H1 (cell line): ENCODE measurements at regions not wholly inside any gene's neighbourhood (a gene's known extent, or its start where the extent isn't known, plus 50 kb on each side); places are given as distances from the start of the nearest gene placed in this dataset.

ENCODE experiments used
- EP300 ChIP-seq, 2 experiments: IDR thresholded peaks; 1 replicate in 1 of 2; 2 replicates in 1 of 2; pipeline ENCODE4 v1.6.1; 2011 to 2012; ENCODE audit warnings: low read depth in 2 of 2, low read length in 2 of 2, mild to moderate bottlenecking in 2 of 2, borderline replicate concordance in 1 of 2, inconsistent platforms in 1 of 2, moderate library complexity in 1 of 2
- EZH2 ChIP-seq: fragments of 200-600 bp; sonication (generic); IDR thresholded peaks from 2 replicates; pipeline ENCODE4 v1.7.1; 2012; ENCODE audit warnings: low read depth, mild to moderate bottlenecking, moderate library complexity, low read length, inconsistent platforms; ENCODE audit not compliant: severe bottlenecking
- GABPA ChIP-seq: IDR thresholded peaks from 2 replicates; pipeline ENCODE4 v1.6.1; 2011; ENCODE audit warnings: mild to moderate bottlenecking, low read length, moderate library complexity, borderline replicate concordance; ENCODE audit not compliant: insufficient read depth
- MAFK ChIP-seq: IDR thresholded peaks from 2 replicates; pipeline ENCODE4 v1.6.1; 2012; ENCODE audit warnings: low read depth, mild to moderate bottlenecking, improper control_type of control experiment, low read length
- POLR2AphosphoS5 ChIP-seq: IDR thresholded peaks from 2 replicates; pipeline ENCODE4 v1.6.1; 2011; ENCODE audit warnings: low read depth, low read length
- SUZ12 ChIP-seq: fragments of 200-600 bp; sonication (generic); IDR thresholded peaks from 2 replicates; pipeline ENCODE4 v1.6.1; 2012; ENCODE audit warnings: mild to moderate bottlenecking, inconsistent platforms, low read length, moderate library complexity, mixed read lengths
- TAF1 ChIP-seq: IDR thresholded peaks from 2 replicates; pipeline ENCODE4 v1.6.1; 2011; ENCODE audit warnings: mild to moderate bottlenecking, low read depth, low read length
- TCF12 ChIP-seq: IDR thresholded peaks from 2 replicates; pipeline ENCODE4 v1.6.1; 2011; ENCODE audit warnings: low read depth, mild to moderate bottlenecking, low read length
- ZNF274 ChIP-seq: IDR thresholded peaks from 2 replicates; pipeline ENCODE4 v1.7.0; 2012; ENCODE audit warnings: low read length, borderline replicate concordance; ENCODE audit errors: extremely low read depth
- TF ChIP-seq, protein P1 (sequence below), 3 experiments: IDR thresholded peaks; 1 replicate in 2 of 3; 2 replicates in 1 of 3; pipeline versions ENCODE4 v1.5.1 to v1.6.1; 2011; ENCODE audit warnings: low read length in 3 of 3, mild to moderate bottlenecking in 3 of 3, inconsistent platforms in 2 of 3, low read depth in 1 of 3, moderate library complexity in 1 of 3; ENCODE audit not compliant: insufficient read depth in 1 of 3; ENCODE audit errors: control extremely low read depth in 1 of 3
- TF ChIP-seq, protein P2 (sequence below): IDR thresholded peaks from 2 replicates; pipeline ENCODE4 v1.6.1; 2012; ENCODE audit warnings: low read length, inconsistent platforms
- TF ChIP-seq, protein P3 (sequence below): IDR thresholded peaks from 2 replicates; pipeline ENCODE4 v1.6.1; 2012; ENCODE audit warnings: inconsistent platforms
- TF ChIP-seq, protein P4 (sequence below): IDR thresholded peaks from 2 replicates; pipeline ENCODE4 v1.6.1; 2011; ENCODE audit warnings: low read length, improper control_type of control experiment

DNA sequence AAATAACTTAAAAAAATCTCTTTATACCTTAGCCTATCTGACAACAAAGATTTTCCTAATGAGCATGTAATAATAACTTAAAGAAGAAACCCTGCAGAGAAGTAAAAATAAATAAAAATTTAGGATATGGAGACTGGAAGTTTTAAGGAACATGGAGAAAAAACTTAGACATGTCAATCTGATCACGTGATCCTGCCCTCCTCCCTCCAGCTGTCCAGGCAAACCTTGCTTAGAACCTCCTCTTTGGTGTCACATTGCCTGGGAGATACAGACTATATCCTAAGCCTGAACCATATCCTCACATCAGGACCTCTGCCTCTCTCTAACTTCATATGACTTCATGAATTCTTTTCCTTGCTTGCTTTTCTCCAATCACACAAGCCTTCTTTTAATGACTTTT, 275.5 kb downstream of the CNTN3 start:
- TF ChIP-seq, protein P1, sequence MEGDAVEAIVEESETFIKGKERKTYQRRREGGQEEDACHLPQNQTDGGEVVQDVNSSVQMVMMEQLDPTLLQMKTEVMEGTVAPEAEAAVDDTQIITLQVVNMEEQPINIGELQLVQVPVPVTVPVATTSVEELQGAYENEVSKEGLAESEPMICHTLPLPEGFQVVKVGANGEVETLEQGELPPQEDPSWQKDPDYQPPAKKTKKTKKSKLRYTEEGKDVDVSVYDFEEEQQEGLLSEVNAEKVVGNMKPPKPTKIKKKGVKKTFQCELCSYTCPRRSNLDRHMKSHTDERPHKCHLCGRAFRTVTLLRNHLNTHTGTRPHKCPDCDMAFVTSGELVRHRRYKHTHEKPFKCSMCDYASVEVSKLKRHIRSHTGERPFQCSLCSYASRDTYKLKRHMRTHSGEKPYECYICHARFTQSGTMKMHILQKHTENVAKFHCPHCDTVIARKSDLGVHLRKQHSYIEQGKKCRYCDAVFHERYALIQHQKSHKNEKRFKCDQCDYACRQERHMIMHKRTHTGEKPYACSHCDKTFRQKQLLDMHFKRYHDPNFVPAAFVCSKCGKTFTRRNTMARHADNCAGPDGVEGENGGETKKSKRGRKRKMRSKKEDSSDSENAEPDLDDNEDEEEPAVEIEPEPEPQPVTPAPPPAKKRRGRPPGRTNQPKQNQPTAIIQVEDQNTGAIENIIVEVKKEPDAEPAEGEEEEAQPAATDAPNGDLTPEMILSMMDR (IDR thresholded peaks at IDR 0.05; ENCODE audit: control extremely low read depth in 1 of 3, insufficient read depth in 1 of 3, low read depth in 1 of 3, low read length in 3 of 3), result no peak
- TF ChIP-seq TAF1 (no peak), POLR2AphosphoS5 (no peak), MAFK (no peak), EP300 (IDR thresholded peaks at IDR 0.05; ENCODE audit: borderline replicate concordance in 1 of 2, low read depth in 2 of 2, low read length in 2 of 2) (no peak), ZNF274 (no peak), TCF12 (no peak), EZH2 (no peak), GABPA (no peak), SUZ12 (no peak)
- TF ChIP-seq, protein P2, sequence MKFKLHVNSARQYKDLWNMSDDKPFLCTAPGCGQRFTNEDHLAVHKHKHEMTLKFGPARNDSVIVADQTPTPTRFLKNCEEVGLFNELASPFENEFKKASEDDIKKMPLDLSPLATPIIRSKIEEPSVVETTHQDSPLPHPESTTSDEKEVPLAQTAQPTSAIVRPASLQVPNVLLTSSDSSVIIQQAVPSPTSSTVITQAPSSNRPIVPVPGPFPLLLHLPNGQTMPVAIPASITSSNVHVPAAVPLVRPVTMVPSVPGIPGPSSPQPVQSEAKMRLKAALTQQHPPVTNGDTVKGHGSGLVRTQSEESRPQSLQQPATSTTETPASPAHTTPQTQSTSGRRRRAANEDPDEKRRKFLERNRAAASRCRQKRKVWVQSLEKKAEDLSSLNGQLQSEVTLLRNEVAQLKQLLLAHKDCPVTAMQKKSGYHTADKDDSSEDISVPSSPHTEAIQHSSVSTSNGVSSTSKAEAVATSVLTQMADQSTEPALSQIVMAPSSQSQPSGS, result no peak
- TF ChIP-seq, protein P3, sequence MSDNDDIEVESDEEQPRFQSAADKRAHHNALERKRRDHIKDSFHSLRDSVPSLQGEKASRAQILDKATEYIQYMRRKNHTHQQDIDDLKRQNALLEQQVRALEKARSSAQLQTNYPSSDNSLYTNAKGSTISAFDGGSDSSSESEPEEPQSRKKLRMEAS, result no peak
- TF ChIP-seq, protein P4, sequence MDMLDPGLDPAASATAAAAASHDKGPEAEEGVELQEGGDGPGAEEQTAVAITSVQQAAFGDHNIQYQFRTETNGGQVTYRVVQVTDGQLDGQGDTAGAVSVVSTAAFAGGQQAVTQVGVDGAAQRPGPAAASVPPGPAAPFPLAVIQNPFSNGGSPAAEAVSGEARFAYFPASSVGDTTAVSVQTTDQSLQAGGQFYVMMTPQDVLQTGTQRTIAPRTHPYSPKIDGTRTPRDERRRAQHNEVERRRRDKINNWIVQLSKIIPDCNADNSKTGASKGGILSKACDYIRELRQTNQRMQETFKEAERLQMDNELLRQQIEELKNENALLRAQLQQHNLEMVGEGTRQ, result no peak
